ENCODE measurements at regions not wholly inside any gene's neighbourhood (a gene's known extent, or its start where the extent isn't known, plus 50 kb on each side); places are given as distances from the start of the nearest gene placed in this dataset.

GRCh38 chr4:59881632-59882031 is 1318.5 kb upstream of the ADGRL3 start:
- no peak for TF ChIP-seq CTCF (IDR thresholded peaks at IDR 0.05)
- TF ChIP-seq POLR2A (IDR thresholded peaks at IDR 0.05): no peak
